Fibroblast of lung (primary cell): ENCODE measurements at regions not wholly inside any gene's neighbourhood (a gene's known extent, or its start where the extent isn't known, plus 50 kb on each side); places are given as distances from the start of the nearest gene placed in this dataset.
A peak's percentile ranks its signal among the peaks of the same experiment; 100 is the strongest.

Source experiments
- DNase-seq, 2 donors: peaks; one replicate each; pipeline versions ENCODE4 v3.0.0 to v3.0.0-alpha.2; 2010; ENCODE audit warnings: low read depth in 2 of 2
- H2AFZ ChIP-seq: 2 replicates; pipeline ENCODE4 v1.5.1; 2012; ENCODE audit warnings: low read length, control low read depth, inconsistent platforms
- H3K27ac ChIP-seq: 2 replicates; pipeline ENCODE4 v1.5.1; 2011; ENCODE audit warnings: low read length, control low read depth; ENCODE audit not compliant: insufficient read depth
- H3K27me3 ChIP-seq: 2 replicates; pipeline ENCODE4 v1.5.1; 2011; ENCODE audit warnings: mild to moderate bottlenecking, low read length; ENCODE audit not compliant: control insufficient read depth, insufficient read depth
- H3K36me3 ChIP-seq: 2 replicates; pipeline ENCODE4 v1.5.1; 2011; ENCODE audit warnings: low read length; ENCODE audit not compliant: control insufficient read depth, insufficient read depth
- H3K4me1 ChIP-seq: 2 replicates; pipeline ENCODE4 v1.5.1; 2011; ENCODE audit warnings: low read length; ENCODE audit not compliant: control insufficient read depth, insufficient read depth; ENCODE audit errors: extremely low read depth
- H3K4me2 ChIP-seq: 2 replicates; pipeline ENCODE4 v1.5.1; 2011; ENCODE audit warnings: low read length, control low read depth; ENCODE audit not compliant: insufficient read depth; ENCODE audit errors: extremely low read depth
- H3K4me3 ChIP-seq, 4 experiments: fragments of 200-600 bp in 1 of 4; sonication (generic) in 1 of 4; replicated peaks in 1 of 4; 2 replicates each; pipeline ENCODE4 v1.5.1; 2011 to 2016; ENCODE audit warnings: low read length in 4 of 4, low read depth in 3 of 4, mild to moderate bottlenecking in 3 of 4, control low read depth in 2 of 4, inconsistent platforms in 1 of 4, mixed read lengths in 1 of 4; ENCODE audit not compliant: insufficient read depth in 1 of 4; ENCODE audit errors: control extremely low read depth in 1 of 4
- H3K79me2 ChIP-seq: 2 replicates; pipeline ENCODE4 v1.5.1; 2012; ENCODE audit warnings: mild to moderate bottlenecking, low read length, inconsistent platforms; ENCODE audit not compliant: control insufficient read depth, insufficient read depth
- H3K9ac ChIP-seq: 2 replicates; pipeline ENCODE4 v1.5.1; 2011; ENCODE audit warnings: mild to moderate bottlenecking, low read length, control low read depth; ENCODE audit not compliant: insufficient read depth
- H3K9me3 ChIP-seq: 2 replicates; pipeline ENCODE4 v1.5.1; 2012; ENCODE audit warnings: low read depth, low read length; ENCODE audit not compliant: control insufficient read depth, insufficient read depth
- H4K20me1 ChIP-seq: 2 replicates; pipeline ENCODE4 v1.5.1; 2011; ENCODE audit warnings: low read length; ENCODE audit not compliant: control insufficient read depth, insufficient read depth; ENCODE audit errors: extremely low read depth
- EZH2 ChIP-seq: IDR thresholded peaks from 2 replicates; pipeline ENCODE4 v1.5.1; 2012; ENCODE audit warnings: low read length, control low read depth, mild to moderate bottlenecking; ENCODE audit errors: missing control alignments
- TF ChIP-seq, protein P1 (sequence below), 2 donors: IDR thresholded peaks in 1 of 2; conservative IDR thresholded peaks in 1 of 2; 1 replicate in 1 of 2; 2 replicates in 1 of 2; pipeline ENCODE4 v1.5.1; 2011 to 2012; ENCODE audit warnings: low read length in 2 of 2, control low read depth in 1 of 2, inconsistent platforms in 1 of 2, low read depth in 1 of 2, mild to moderate bottlenecking in 1 of 2

DNA sequence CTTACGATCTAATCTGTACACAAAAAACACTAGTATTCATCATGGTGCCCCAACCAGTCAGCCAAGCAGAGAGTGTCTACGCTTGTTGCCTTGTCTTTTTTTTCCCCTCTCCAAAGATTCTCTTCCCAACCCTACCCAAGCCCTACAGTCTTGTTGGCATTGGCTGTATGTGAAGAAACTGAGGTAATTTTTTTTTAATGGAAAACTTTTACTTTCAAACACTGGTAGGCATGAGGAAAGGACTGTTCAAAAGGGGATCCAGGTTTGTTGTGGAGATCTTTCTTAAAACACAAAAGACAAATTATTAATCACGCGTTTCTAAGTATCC lies 89.2 kb upstream of the PRSS16 start:
- Histone ChIP-seq H3K27me3 (no peaks in the 10 kb centered on the region), H4K20me1 (no peaks in the 10 kb centered on the region), H3K27ac (no peak overlapping the region), H3K4me2 (peak overlapping the region; percentile 91), H3K4me3 (peak overlapping the region in 2 of 4 experiments; percentile 65 to 66), H3K9ac (no peak overlapping the region), H3K79me2 (no peaks in the 10 kb centered on the region), H3K4me1 (no peaks in the 10 kb centered on the region), H2AFZ (no peak overlapping the region), H3K36me3 (no peaks in the 10 kb centered on the region), H3K9me3 (no peaks in the 10 kb centered on the region)
- no peak for DNase-seq
- TF ChIP-seq, protein P1, sequence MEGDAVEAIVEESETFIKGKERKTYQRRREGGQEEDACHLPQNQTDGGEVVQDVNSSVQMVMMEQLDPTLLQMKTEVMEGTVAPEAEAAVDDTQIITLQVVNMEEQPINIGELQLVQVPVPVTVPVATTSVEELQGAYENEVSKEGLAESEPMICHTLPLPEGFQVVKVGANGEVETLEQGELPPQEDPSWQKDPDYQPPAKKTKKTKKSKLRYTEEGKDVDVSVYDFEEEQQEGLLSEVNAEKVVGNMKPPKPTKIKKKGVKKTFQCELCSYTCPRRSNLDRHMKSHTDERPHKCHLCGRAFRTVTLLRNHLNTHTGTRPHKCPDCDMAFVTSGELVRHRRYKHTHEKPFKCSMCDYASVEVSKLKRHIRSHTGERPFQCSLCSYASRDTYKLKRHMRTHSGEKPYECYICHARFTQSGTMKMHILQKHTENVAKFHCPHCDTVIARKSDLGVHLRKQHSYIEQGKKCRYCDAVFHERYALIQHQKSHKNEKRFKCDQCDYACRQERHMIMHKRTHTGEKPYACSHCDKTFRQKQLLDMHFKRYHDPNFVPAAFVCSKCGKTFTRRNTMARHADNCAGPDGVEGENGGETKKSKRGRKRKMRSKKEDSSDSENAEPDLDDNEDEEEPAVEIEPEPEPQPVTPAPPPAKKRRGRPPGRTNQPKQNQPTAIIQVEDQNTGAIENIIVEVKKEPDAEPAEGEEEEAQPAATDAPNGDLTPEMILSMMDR (conservative IDR thresholded peaks at IDR 0.05 in 1 of 2, IDR thresholded peaks at IDR 0.05 in 1 of 2; ENCODE audit: low read depth in 1 of 2, low read length in 2 of 2), result no peak
- no peak for TF ChIP-seq EZH2

DNA sequence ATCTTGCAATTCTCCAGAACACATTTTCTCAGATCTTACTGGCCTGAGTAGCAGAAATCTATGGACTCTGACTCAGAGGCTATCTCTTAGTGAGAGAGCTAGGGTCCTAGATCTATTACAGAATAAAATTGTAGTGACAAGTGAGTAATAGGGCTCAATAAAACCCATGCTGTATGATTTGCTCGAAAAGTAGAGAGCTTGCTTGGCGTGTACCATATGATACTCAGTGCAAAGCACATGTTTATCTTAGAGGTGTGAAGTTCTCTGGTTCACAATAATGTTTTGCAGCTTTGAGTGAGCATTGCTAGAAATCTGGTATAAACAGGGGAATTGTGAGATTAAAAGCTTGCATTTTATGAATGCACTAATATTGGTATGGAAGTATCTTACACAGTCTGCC lies 87.8 kb upstream of the PRSS16 start:
- Histone ChIP-seq H3K4me1 (no peaks in the 10 kb centered on the region), H3K27me3 (no peaks in the 10 kb centered on the region), H2AFZ (no peak overlapping the region), H3K4me2 (no peak overlapping the region), H3K4me3 (no peak overlapping the region), H3K36me3 (no peaks in the 10 kb centered on the region), H3K79me2 (no peaks in the 10 kb centered on the region), H4K20me1 (no peaks in the 10 kb centered on the region), H3K9ac (no peak overlapping the region), H3K27ac (no peak overlapping the region), H3K9me3 (no peaks in the 10 kb centered on the region)
- no peak for TF ChIP-seq EZH2
- TF ChIP-seq, protein P1 (conservative IDR thresholded peaks at IDR 0.05 in 1 of 2, IDR thresholded peaks at IDR 0.05 in 1 of 2; ENCODE audit: low read depth in 1 of 2, low read length in 2 of 2), result no peak
- DNase-seq, result no peak

- Histone ChIP-seq H4K20me1 (no peaks in the 10 kb centered on the region), H3K4me1 (no peaks in the 10 kb centered on the region), H3K27me3 (no peaks in the 10 kb centered on the region), H3K79me2 (no peaks in the 10 kb centered on the region), H3K4me3 (no peak overlapping the region), H2AFZ (no peak overlapping the region), H3K27ac (no peak overlapping the region), H3K4me2 (no peak overlapping the region), H3K36me3 (no peaks in the 10 kb centered on the region), H3K9me3 (no peaks in the 10 kb centered on the region), H3K9ac (no peak overlapping the region)
- TF ChIP-seq, protein P1 (conservative IDR thresholded peaks at IDR 0.05 in 1 of 2, IDR thresholded peaks at IDR 0.05 in 1 of 2; ENCODE audit: low read depth in 1 of 2, low read length in 2 of 2), result no peak
- TF ChIP-seq EZH2, result no peak
- DNase-seq, result no peak
Measured at GRCh38 chr6:27161115-27161514, 86.4 kb upstream of the PRSS16 start.
